Large intestine (tissue), 3 donors: ENCODE measurements at regions not wholly inside any gene's neighbourhood (a gene's known extent, or its start where the extent isn't known, plus 50 kb on each side); places are given as distances from the start of the nearest gene placed in this dataset.
"Not testable (repeated sequence)": the region's sequence is repeated elsewhere in the genome, so short reads cannot be mapped to it uniquely, and the experiment has no call there.

ENCODE experiments used
- DNase-seq, 2 donors: peaks; one replicate each; pipeline versions ENCODE4 v3.0.0 to v3.0.0-alpha.2; 2013
- H3K27ac ChIP-seq: one replicate; pipeline ENCODE4 v1.5.1; 2013; ENCODE audit warnings: low read length
- H3K27me3 ChIP-seq: 2 replicates; pipeline ENCODE4 v1.6.1; 2013; ENCODE audit warnings: low read length; ENCODE audit not compliant: control insufficient read depth, insufficient read depth
- H3K36me3 ChIP-seq: 2 replicates; pipeline ENCODE4 v1.6.1; 2013; ENCODE audit warnings: low read length; ENCODE audit not compliant: control insufficient read depth, insufficient read depth
- H3K4me1 ChIP-seq: one replicate; pipeline ENCODE4 v1.6.1; 2013; ENCODE audit warnings: low read length; ENCODE audit not compliant: control insufficient read depth, insufficient read depth
- H3K4me3 ChIP-seq: one replicate; pipeline ENCODE4 v1.5.1; 2013; ENCODE audit warnings: low read length
- H3K9me3 ChIP-seq: one replicate; pipeline ENCODE4 v1.6.1; 2013; ENCODE audit warnings: mild to moderate bottlenecking, low read depth, low read length, moderate library complexity; ENCODE audit not compliant: control insufficient read depth
- whole genome bisulfite sequencing: methylation state at CpG from one replicate; pipeline ENCODE4 v1.1.5; 2013; ENCODE audit warnings: low lambda C conversion rate; ENCODE audit not compliant: insufficient coverage; 5-methylcytosine and 5-hydroxymethylcytosine counted together

GRCh38 chr11:80293293-80293692 lies 852.5 kb upstream of the TENM4 start:
- 92% methylated on average over 2 of the region's 2 CpGs for WGBS
- Histone ChIP-seq H3K27me3 (no peaks in the 10 kb centered on the region), H3K27ac (no peak overlapping the region), H3K4me1 (no peaks in the 10 kb centered on the region), H3K36me3 (no peaks in the 10 kb centered on the region), H3K4me3 (no peak overlapping the region), H3K9me3 (no peaks in the 10 kb centered on the region)
- DNase-seq, result no peak

- no peak overlapping the region for H3K27ac ChIP-seq
- no peaks in the 10 kb centered on the region for H3K9me3 ChIP-seq
- DNase-seq, result no peak
- WGBS, result no CpG with 5 or more reads among the region's 3 CpGs
- no peak overlapping the region for H3K4me3 ChIP-seq
- no peaks in the 10 kb centered on the region for H3K27me3 ChIP-seq
- no peaks in the 10 kb centered on the region for H3K36me3 ChIP-seq
- no peaks in the 10 kb centered on the region for H3K4me1 ChIP-seq
Observed at GRCh38 chr11:80284946-80285785, 844.3 kb upstream of the TENM4 start.

- H3K27me3 ChIP-seq, result no peaks in the 10 kb centered on the region
- no peak for DNase-seq
- no peak overlapping the region for H3K4me3 ChIP-seq
- H3K9me3 ChIP-seq, result no peaks in the 10 kb centered on the region
- H3K36me3 ChIP-seq, result no peaks in the 10 kb centered on the region
- WGBS, result 100% methylated on average over 1 of the region's 2 CpGs
- H3K27ac ChIP-seq, result no peak overlapping the region
- no peaks in the 10 kb centered on the region for H3K4me1 ChIP-seq
Observed at GRCh38 chr11:80282643-80283042, 841.8 kb upstream of the TENM4 start.

- WGBS, result no CpG with 5 or more reads among the region's 1 CpG
- H3K27ac ChIP-seq, result no peak overlapping the region
Observed at GRCh38 chr11:80281194-80281593, 840.4 kb upstream of the TENM4 start.

GRCh38 chr11:80280737-80281136 lies 839.9 kb upstream of the TENM4 start:
- 100% methylated on average over 1 of the region's 3 CpGs for WGBS
- no peak overlapping the region for H3K4me3 ChIP-seq
- H3K9me3 ChIP-seq, result no peaks in the 10 kb centered on the region
- H3K36me3 ChIP-seq, result no peaks in the 10 kb centered on the region
- H3K27me3 ChIP-seq, result no peaks in the 10 kb centered on the region
- no peaks in the 10 kb centered on the region for H3K4me1 ChIP-seq
- no peak for DNase-seq
- H3K27ac ChIP-seq, result no peak overlapping the region

More at GRCh38 chr11:80281194-80281593, 840.4 kb upstream of the TENM4 start:
- DNase-seq, result peak; percentile 12 to 41
- no peak overlapping the region for H3K4me3 ChIP-seq
- H3K27me3 ChIP-seq, result no peaks in the 10 kb centered on the region
- no peaks in the 10 kb centered on the region for H3K36me3 ChIP-seq
- no peaks in the 10 kb centered on the region for H3K9me3 ChIP-seq
- no peaks in the 10 kb centered on the region for H3K4me1 ChIP-seq

- Histone ChIP-seq H3K4me3 (no peak overlapping the region), H3K27ac (no peak overlapping the region), H3K9me3 (peaks cover 3% of the 10 kb centered on the region), H3K36me3 (no peaks in the 10 kb centered on the region), H3K4me1 (no peaks in the 10 kb centered on the region), H3K27me3 (no peaks in the 10 kb centered on the region)
- WGBS, result no CpG with 5 or more reads among the region's 5 CpGs
- DNase-seq, result no peak
Observed at GRCh38 chr11:80261776-80262175, 820.9 kb upstream of the TENM4 start.

- H3K4me1 ChIP-seq, DNase-seq, H3K36me3 ChIP-seq, H3K4me3 ChIP-seq, H3K27ac ChIP-seq, H3K9me3 ChIP-seq, H3K27me3 ChIP-seq: not testable (repeated sequence)
- WGBS, result no CpG with 5 or more reads among the region's 45 CpGs
Observed at GRCh38 chr11:80257319-80258015, 816.6 kb upstream of the TENM4 start.

GRCh38 chr11:80255021-80255420 lies 814.2 kb upstream of the TENM4 start:
- Histone ChIP-seq H3K4me3 (no peak overlapping the region), H3K4me1 (no peaks in the 10 kb centered on the region), H3K27me3 (no peaks in the 10 kb centered on the region), H3K36me3 (no peaks in the 10 kb centered on the region), H3K27ac (no peak overlapping the region), H3K9me3 (peaks cover 3% of the 10 kb centered on the region)
- no peak for DNase-seq

- no peak overlapping the region for H3K4me3 ChIP-seq
- no peak overlapping the region for H3K27ac ChIP-seq
- H3K4me1 ChIP-seq, result no peaks in the 10 kb centered on the region
- DNase-seq, result no peak
- 93% methylated on average over 3 of the region's 3 CpGs for WGBS
- H3K9me3 ChIP-seq, result no peaks in the 10 kb centered on the region
- no peaks in the 10 kb centered on the region for H3K36me3 ChIP-seq
- H3K27me3 ChIP-seq, result no peaks in the 10 kb centered on the region
Observed at GRCh38 chr11:80241766-80242165, 800.9 kb upstream of the TENM4 start.

- no peaks in the 10 kb centered on the region for H3K4me1 ChIP-seq
- no peak overlapping the region for H3K27ac ChIP-seq
- no peak for DNase-seq
- no peak overlapping the region for H3K4me3 ChIP-seq
- WGBS, result no CpG with 5 or more reads among the region's 1 CpG
- H3K36me3 ChIP-seq, result no peaks in the 10 kb centered on the region
- no peaks in the 10 kb centered on the region for H3K9me3 ChIP-seq
- H3K27me3 ChIP-seq, result no peaks in the 10 kb centered on the region
Observed at GRCh38 chr11:80240245-80240644, 799.4 kb upstream of the TENM4 start.
